Fibroblast of pulmonary artery (primary cell): ENCODE measurements at regions not wholly inside any gene's neighbourhood (a gene's known extent, or its start where the extent isn't known, plus 50 kb on each side); places are given as distances from the start of the nearest gene placed in this dataset.

Experiments used
- DNase-seq: peaks from one replicate; pipeline ENCODE4 v3.0.0-alpha.2; 2010; ENCODE audit warnings: low read depth
- H3K4me3 ChIP-seq: replicated peaks from 2 replicates; pipeline ENCODE4 v1.5.1; 2011; ENCODE audit warnings: low read depth, mild to moderate bottlenecking, control low read depth, low read length, moderate library complexity
- TF ChIP-seq, protein P1 (sequence below): IDR thresholded peaks from 2 replicates; pipeline ENCODE4 v1.5.1; 2011; ENCODE audit warnings: mild to moderate bottlenecking, control low read depth, low read length, inconsistent platforms; ENCODE audit errors: missing control alignments

DNA sequence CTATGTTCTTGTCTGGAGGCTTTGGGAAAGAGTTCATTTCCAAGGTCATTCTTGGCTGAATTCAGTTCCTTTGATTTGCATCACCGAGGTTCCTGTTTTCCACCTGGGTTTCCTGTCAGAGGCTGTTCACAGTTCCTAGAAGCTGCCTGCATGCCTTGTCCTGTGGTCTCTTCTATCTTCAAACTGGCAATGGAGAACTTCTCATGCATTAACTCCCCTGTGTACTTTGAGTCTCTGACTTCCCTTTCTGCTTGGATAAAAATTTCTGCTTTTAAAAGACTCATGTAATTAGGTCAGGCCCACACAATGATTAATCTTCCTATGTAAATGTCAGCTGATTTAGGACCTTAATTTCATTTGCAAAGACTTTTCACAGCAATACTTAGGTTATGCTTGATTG lies 499.3 kb upstream of the FANCL start:
- H3K4me3 ChIP-seq: no peak overlapping the region
- TF ChIP-seq, protein P1, sequence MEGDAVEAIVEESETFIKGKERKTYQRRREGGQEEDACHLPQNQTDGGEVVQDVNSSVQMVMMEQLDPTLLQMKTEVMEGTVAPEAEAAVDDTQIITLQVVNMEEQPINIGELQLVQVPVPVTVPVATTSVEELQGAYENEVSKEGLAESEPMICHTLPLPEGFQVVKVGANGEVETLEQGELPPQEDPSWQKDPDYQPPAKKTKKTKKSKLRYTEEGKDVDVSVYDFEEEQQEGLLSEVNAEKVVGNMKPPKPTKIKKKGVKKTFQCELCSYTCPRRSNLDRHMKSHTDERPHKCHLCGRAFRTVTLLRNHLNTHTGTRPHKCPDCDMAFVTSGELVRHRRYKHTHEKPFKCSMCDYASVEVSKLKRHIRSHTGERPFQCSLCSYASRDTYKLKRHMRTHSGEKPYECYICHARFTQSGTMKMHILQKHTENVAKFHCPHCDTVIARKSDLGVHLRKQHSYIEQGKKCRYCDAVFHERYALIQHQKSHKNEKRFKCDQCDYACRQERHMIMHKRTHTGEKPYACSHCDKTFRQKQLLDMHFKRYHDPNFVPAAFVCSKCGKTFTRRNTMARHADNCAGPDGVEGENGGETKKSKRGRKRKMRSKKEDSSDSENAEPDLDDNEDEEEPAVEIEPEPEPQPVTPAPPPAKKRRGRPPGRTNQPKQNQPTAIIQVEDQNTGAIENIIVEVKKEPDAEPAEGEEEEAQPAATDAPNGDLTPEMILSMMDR: no peak
- no peak for DNase-seq

DNA sequence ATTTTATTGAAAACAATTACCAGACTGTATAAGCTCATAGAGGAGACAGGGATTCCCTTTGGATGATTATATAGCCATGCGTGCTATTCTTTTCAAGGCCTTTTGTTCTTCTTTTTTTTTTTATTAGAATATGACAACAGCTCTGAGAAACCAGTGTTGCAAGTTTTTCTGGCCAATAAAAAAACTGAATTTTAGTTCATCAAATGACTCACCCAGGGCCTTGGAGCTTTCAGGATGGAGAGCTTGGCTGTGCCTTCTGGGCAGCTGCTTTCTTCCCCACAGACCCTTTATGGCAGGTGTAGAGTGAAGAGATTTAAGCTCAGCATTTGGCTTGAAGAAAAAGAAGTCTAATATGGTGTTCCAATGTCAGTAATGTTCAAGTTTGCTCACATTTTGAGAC lies 497.9 kb upstream of the FANCL start:
- no peak overlapping the region for H3K4me3 ChIP-seq
- DNase-seq: no peak
- TF ChIP-seq, protein P1: no peak

DNA sequence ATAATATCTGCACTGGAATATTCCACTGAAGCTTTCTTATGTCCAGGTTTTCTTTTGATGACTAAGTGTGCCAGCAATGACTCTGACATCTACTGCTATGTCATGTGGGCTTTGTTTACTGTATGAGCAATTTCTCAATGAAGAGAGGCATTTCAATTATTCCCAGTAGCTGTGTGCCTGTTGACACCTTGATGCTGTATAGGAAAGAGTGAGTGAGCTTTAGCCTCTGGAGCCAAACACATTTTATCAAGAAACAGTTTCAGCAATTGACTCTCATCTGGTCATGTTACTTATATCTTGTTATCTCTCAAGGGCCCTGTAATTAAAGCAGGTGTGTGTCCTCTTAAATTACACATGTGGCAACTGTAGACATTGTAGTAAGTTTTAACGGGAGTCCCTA lies 493.2 kb upstream of the FANCL start:
- no peak overlapping the region for H3K4me3 ChIP-seq
- TF ChIP-seq, protein P1: no peak
- no peak for DNase-seq

DNA sequence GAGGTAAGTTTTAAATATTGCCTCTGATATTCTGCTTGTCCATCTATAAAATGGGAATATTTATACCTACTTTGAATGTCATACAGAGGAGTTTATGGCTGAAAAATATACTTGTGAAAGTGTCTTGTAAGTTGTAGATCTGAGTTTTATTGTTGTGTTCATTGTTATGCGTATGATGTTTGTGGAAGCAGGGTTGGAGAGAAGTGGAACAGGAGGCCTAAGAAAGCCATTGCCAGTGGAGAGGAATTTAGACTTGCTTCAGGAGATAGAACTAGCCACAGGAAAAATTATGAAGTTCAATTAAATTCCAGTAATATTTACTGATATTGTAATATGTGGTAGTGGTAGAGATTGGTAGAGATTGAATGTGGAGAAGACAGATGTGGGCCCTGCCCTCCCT lies 491.9 kb upstream of the FANCL start:
- DNase-seq: no peak
- no peak overlapping the region for H3K4me3 ChIP-seq
- TF ChIP-seq, protein P1: no peak

DNA sequence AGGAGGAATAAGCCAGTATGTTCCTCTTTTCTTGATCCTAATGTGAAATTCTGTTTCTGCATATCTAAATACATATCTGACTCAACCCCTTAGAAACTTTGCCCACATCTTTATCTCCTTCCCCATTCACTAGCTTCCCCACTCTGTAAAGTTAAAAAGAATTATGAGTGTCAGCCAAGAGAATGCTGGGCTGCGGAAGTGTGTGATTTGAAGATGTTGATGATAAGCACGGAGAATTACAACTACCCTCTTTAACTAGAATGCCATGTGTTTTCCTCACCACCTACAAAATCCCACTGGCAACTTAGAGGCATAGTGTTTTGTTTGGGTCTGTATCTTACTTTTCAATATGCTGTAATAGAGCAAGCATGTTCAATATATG lies 490.4 kb upstream of the FANCL start:
- TF ChIP-seq, protein P1: no peak
- no peak for DNase-seq
- H3K4me3 ChIP-seq: no peak overlapping the region

DNA sequence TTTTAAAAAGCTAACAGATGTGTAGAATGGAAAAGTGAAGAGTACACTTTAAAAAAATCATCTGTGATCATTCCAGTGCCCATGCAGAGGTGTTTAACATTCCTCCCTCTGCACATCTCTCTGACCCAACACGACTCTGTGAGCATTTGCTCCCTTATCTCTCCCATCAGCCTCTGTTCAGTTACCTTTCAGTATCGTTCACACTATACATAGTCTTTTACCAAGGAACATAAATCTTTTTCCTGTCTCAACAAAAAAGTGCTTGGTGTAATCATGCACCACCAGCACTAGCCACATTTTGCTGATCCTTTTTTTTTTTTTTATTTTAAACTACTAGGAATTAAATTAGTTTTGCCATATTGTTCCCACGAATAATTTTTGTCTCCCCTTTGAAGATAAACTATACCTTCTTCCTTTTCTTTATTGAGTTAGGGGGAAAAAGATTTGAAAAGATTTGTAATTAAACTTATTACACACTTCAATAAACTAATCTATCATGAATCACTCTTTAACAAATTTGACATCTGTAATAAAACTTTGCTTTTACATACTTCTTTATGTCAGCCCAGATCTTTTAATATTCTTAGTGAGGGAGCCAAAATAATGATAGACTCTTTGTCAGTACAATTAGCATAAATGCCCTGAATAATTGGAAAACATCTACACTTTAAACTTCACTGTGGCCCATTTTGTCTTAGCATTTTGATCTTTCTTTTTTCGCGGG lies 489.8 kb upstream of the FANCL start:
- H3K4me3 ChIP-seq: no peak overlapping the region
- no peak for DNase-seq
- TF ChIP-seq, protein P1: no peak

DNA sequence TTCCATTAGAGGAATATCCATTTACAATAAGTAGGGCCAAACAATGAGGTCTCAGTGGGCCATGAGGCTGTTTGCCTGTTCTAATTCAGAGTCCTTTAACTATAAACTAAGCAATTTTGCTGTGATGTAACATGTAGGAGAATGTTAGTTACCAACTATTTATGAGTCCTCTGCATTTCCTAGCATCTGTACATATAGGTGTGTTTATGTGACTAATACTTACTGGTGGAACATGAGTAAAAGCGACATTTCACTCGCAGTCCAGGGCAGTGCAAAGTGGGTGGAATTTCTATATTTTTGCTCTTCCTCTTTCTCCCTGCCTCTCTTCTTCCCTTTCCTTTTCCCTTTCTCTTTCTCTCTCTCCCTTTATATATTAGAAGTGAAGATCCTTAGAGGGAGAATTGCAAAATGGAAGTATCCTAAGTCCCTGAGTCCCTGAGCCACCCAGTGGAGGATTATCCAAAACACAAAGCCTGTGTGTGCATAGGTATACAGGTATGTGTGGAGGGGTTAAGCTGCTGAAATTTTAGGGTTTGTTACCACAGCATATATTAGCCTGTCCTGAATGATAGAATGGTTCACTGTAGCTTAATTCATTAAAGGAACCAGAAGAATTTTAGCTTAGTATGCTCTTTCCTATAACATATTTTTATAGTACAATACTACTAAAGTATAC lies 487.0 kb upstream of the FANCL start:
- DNase-seq: no peak
- TF ChIP-seq, protein P1: no peak
- H3K4me3 ChIP-seq: no peak overlapping the region
